Activated CD8-positive, alpha-beta T cell treated with anti-CD3 and anti-CD28 coated beads, Interleukin-2, amount 10 ng/mL, durations not matched to agents 7 days and 5 days (primary cell): ENCODE measurements at regions not wholly inside any gene's neighbourhood (a gene's known extent, or its start where the extent isn't known, plus 50 kb on each side); places are given as distances from the start of the nearest gene placed in this dataset.
"Not testable (repeated sequence)": the region's sequence is repeated elsewhere in the genome, so short reads cannot be mapped to it uniquely, and the experiment has no call there.

ENCODE experiments used
- ATAC-seq: fragments of 150-1000 bp; cut with Tn5 transposase; one replicate; pipeline ENCODE4 v1.10.0; 2021; ENCODE audit warnings: moderate library complexity
- CTCF ChIA-PET: fragments of 350-600 bp; sonication (Branson Sonifier 250); formaldehyde crosslinking; loops from one replicate; lab custom pipeline; 2021; ENCODE audit warnings: antibody characterized with exemption; lab: Charles Lee
- POLR2A ChIA-PET: fragments of 350-600 bp; sonication (Branson Sonifier 250); formaldehyde crosslinking; loops from one replicate; lab custom pipeline; 2021; ENCODE audit warnings: antibody characterized with exemption; lab: Charles Lee
- DNase-seq: peaks from one replicate; pipeline ENCODE4 v3.0.0-alpha.2; 2020
- H3K27ac Mint-ChIP-seq: one replicate; pipeline ENCODE4 v1.8.0; 2021; ENCODE audit warnings: mild to moderate bottlenecking, mixed read lengths
- H3K27me3 Mint-ChIP-seq: one replicate; pipeline ENCODE4 v1.8.0; 2021; ENCODE audit warnings: low read depth, mixed read lengths
- H3K36me3 Mint-ChIP-seq: one replicate; pipeline ENCODE4 v1.8.0; 2021; ENCODE audit warnings: low read depth, mixed read lengths
- H3K4me1 Mint-ChIP-seq: one replicate; pipeline ENCODE4 v1.8.0; 2021; ENCODE audit warnings: low read depth, mixed read lengths
- H3K4me3 Mint-ChIP-seq: one replicate; pipeline ENCODE4 v1.8.0; 2021; ENCODE audit warnings: mild to moderate bottlenecking, mixed read lengths
- H3K9me3 Mint-ChIP-seq: one replicate; pipeline ENCODE4 v1.8.0; 2022; ENCODE audit warnings: mixed read lengths; ENCODE audit not compliant: insufficient read depth

DNA sequence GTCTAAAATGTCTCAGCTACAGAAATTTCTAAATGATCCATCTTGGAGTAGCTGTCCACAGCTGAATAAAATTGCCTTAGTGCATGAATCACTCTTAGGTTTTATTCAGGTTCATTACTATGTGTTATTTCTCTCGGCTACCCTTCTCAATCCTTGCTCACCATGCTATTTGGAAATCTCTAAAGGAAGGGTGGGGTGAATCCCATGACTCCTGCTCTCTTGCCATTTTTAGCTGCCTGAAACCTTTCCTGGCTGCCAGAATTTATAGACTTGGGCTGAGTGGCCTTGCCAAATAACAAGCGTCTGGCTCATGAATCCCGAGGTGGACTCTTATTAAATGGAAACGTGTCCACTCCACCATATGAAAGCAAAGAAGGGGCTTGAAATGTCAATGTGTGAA is 936.1 kb upstream of the SOX9 start:
- POLR2A ChIA-PET = no interaction called here
- peaks cover 5% of the 10 kb centered on the region for H3K9me3 Mint-ChIP-seq
- no peaks in the 10 kb centered on the region for H3K27me3 Mint-ChIP-seq
- ATAC-seq = no peak
- no peak for DNase-seq
- H3K4me3 Mint-ChIP-seq = no peak overlapping the region
- H3K4me1 Mint-ChIP-seq = no peaks in the 10 kb centered on the region
- CTCF ChIA-PET = no interaction called here
- no peak overlapping the region for H3K27ac Mint-ChIP-seq
- no peaks in the 10 kb centered on the region for H3K36me3 Mint-ChIP-seq

DNA sequence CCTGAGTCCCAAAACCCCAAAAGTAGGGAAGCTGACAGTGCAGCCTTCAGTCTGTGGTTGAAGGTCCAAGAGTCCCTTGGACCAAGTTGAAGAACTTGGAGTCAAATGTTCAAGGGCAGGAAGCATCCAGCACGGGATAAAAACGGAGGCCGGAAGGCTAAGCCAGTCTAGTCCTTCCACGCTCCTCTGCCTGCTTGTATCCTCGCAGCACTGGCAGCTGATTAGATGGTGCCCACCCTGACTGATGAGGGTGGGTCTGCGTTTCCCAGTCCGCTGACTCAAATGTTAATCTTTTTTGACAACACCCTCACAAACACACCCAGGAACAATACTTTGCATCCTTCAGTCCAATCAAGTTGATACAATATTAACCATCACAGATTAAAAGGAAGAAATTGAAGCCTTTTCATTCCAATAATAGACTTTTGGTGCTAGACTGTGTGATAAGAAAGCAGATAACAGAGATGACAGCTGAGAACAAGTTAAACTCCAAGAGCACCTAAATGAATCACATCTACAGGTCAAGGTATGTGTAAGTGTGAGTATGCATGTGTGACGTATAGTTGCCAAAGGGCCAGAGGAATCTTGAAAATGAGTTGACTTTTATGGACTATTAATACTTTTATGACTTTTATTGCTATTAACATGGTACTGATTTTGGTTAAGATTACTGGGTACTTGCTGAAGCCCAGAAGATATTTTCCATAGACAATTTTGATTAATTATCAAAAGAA is 933.5 kb upstream of the SOX9 start:
- CTCF ChIA-PET = no interaction called here
- H3K27ac Mint-ChIP-seq = no peak overlapping the region
- POLR2A ChIA-PET = no interaction called here
- DNase-seq (no peak), ATAC-seq (no peak)
- H3K4me1 Mint-ChIP-seq = no peaks in the 10 kb centered on the region
- H3K36me3 Mint-ChIP-seq = no peaks in the 10 kb centered on the region
- peaks cover 5% of the 10 kb centered on the region for H3K9me3 Mint-ChIP-seq
- H3K27me3 Mint-ChIP-seq = no peaks in the 10 kb centered on the region
- H3K4me3 Mint-ChIP-seq = no peak overlapping the region

DNA sequence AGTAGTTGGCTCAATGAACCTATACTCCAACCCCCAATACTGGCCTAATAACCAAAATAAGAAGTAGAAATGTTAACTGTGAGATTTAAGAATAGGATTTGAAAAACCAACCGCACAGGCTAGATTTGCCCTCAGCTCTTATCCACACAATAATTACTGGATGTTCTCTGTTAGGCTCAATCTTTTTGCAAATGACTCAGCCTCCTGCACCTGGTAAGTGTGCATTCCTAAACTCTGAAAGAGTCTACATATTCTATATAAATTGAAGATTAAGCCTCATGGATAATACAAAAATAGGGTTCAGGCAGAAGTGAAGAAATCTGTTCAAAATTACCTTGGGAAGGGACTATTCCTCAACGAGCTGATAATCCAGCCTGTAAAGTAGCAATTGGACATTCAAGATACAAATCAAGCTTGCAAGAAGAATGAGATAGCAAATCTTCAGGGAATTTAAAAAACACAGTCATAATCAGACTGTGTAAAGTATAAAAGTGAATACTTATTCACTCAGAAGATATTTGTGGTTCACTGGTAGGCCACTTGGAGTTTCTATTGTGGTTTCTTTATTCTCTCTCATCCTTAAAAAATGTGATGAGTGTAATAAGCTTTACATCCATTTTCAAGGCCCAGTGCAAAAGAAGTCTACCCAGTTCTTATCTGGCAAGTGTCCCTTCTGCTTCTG is 931.9 kb upstream of the SOX9 start:
- DNase-seq = no peak
- POLR2A ChIA-PET = no interaction called here
- no peak for ATAC-seq
- Mint-ChIP-seq H3K9me3 (peaks cover 5% of the 10 kb centered on the region), H3K4me1 (no peaks in the 10 kb centered on the region), H3K4me3 (no peak overlapping the region), H3K27me3 (no peaks in the 10 kb centered on the region), H3K36me3 (no peaks in the 10 kb centered on the region), H3K27ac (no peak overlapping the region)
- CTCF ChIA-PET = no interaction called here

DNA sequence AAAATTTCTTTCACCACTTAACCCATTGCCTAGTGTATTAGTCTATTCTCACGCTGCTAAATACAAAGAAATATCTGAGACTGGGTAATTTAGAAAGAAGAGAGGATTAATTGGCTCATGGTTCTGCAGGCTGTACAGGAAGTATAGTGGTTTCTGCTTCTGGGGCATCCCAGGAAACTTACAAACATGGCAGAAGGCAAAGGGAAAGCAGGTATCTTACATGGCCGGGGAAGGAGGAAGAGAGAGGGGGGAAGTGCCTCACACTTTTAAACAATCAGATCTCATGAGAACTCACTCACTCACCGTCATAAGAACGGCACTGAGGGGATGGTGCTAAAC is 931.4 kb upstream of the SOX9 start:
- Mint-ChIP-seq H3K36me3 (no peaks in the 10 kb centered on the region), H3K27ac (no peak overlapping the region), H3K9me3 (peaks cover 5% of the 10 kb centered on the region), H3K27me3 (no peaks in the 10 kb centered on the region), H3K4me3 (no peak overlapping the region), H3K4me1 (no peaks in the 10 kb centered on the region)
- no peak for DNase-seq
- POLR2A ChIA-PET = no interaction called here
- CTCF ChIA-PET = no interaction called here
- no peak for ATAC-seq

DNA sequence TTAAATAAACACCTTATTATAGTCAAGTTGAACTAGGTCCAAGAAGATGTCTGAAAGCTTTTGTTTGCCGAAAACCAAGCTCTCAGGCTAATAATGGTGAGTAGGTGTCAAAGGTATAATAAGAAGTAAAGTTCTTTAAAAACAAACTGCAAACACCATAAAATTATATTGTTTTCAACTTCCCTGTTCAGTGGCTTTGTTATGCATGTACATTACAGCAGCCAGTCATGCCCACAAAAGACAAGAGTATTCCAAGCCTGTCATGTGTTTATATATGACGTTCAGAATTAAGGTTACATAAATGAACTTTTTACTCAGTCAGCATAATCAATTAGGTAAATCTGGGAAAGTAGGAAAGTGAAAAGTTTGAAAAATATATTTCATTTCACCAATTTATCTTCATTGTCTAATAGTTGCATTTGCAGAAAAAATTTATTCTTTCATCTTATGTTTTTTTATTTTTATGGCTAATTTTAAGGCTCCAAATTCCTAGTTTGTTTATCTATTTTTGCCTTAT is 928.7 kb upstream of the SOX9 start:
- ChIA-PET POLR2A (no interaction called here), CTCF (no interaction called here)
- no peak for ATAC-seq
- DNase-seq = no peak
- Mint-ChIP-seq H3K27me3 (no peaks in the 10 kb centered on the region), H3K27ac (no peak overlapping the region), H3K4me1 (no peaks in the 10 kb centered on the region), H3K36me3 (no peaks in the 10 kb centered on the region), H3K9me3 (peaks cover 7% of the 10 kb centered on the region), H3K4me3 (no peak overlapping the region)

DNA sequence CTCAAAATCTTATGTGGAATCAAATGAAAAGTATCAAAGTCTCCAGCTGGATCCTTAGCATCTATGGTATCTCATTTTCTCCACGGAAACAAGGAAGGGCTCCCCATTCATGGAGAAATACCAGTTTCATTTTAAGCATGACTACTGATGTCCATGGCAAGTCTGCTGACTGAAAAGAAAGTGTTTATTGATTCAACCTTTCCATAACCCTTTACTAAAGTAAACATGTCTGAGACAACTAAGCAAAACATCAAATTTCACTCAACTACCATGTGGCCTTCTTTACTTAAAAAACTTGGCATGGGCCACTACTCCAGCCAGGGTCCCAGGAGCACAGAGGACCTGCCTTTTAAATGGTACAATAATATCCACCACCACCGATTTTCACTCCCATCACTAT is 928.0 kb upstream of the SOX9 start:
- Mint-ChIP-seq H3K27ac (no peak overlapping the region), H3K36me3 (no peaks in the 10 kb centered on the region), H3K4me3 (no peak overlapping the region), H3K4me1 (no peaks in the 10 kb centered on the region), H3K27me3 (no peaks in the 10 kb centered on the region), H3K9me3 (peaks cover 7% of the 10 kb centered on the region)
- no peak for DNase-seq
- no peak for ATAC-seq
- ChIA-PET CTCF (no interaction called here), POLR2A (no interaction called here)

DNA sequence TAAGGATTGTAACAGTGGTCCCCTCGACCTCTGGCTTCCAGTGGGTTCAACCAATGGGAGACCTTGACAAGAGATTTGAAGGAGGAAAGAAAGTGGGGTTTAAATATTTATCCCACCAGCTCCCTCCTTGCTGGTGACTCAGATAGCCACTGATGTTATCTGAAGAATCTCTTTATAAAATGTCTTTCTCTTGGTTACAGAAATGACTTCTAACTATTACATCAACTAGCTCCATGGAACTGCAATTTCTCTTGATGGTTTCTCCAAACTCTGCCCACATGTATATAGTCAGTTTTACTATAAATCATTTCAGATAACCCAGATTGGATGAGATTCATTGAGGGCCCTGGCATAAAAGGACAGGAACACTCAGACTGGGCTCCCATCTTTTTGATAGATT is 920.2 kb upstream of the SOX9 start:
- H3K27ac Mint-ChIP-seq = no peak overlapping the region
- peaks cover 12% of the 10 kb centered on the region for H3K9me3 Mint-ChIP-seq
- ATAC-seq (no peak), DNase-seq (no peak)
- POLR2A ChIA-PET = no interaction called here
- no peaks in the 10 kb centered on the region for H3K36me3 Mint-ChIP-seq
- H3K4me3 Mint-ChIP-seq = no peak overlapping the region
- CTCF ChIA-PET = no interaction called here
- H3K27me3 Mint-ChIP-seq = no peaks in the 10 kb centered on the region
- no peaks in the 10 kb centered on the region for H3K4me1 Mint-ChIP-seq

DNA sequence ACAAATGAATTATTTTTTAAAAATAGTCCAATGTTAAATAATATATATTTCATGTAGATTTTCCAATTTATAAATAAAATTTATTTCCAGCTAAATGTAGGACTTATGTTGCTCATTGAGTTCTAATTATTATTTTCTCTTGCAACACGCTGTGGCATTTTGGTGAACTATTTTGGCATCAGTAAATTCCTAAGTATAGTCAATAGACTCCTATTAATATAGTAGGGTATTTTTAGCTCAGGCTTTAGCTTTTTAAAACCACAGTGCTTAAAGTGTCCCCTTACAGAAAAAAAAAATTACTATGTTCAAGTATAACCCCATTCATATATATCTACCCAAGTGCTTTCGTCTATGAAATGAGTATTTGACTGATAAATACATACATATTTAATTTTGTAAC is 919.2 kb upstream of the SOX9 start:
- Mint-ChIP-seq H3K36me3 (no peaks in the 10 kb centered on the region), H3K4me3 (no peak overlapping the region), H3K27ac (no peak overlapping the region), H3K4me1 (no peaks in the 10 kb centered on the region), H3K9me3 (peaks cover 7% of the 10 kb centered on the region), H3K27me3 (no peaks in the 10 kb centered on the region)
- DNase-seq (no peak), ATAC-seq (no peak)
- POLR2A ChIA-PET = no interaction called here
- CTCF ChIA-PET = no interaction called here

DNA sequence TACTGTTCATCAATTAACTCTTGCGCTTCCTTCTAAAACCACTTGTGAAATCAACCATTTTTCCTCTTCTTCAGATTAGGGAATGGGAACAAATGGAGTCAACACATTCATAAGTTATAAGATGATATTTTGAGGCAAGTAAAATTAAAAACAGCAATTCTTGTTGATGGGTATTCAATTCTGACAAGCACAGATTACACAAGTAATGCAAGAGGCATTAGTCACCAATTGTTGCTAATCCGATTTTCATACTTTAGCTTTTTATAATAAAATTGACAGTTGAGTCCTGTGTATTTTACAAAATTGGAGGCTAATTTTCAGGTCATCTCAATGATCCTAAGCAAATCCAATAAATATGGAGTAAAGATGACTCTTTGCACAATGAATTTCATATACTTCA is 918.4 kb upstream of the SOX9 start:
- ChIA-PET POLR2A (no interaction called here), CTCF (no interaction called here)
- Mint-ChIP-seq H3K9me3 (peaks cover 14% of the 10 kb centered on the region), H3K36me3 (no peaks in the 10 kb centered on the region), H3K4me1 (no peaks in the 10 kb centered on the region), H3K27ac (no peak overlapping the region), H3K27me3 (no peaks in the 10 kb centered on the region), H3K4me3 (no peak overlapping the region)
- DNase-seq (no peak), ATAC-seq (no peak)

DNA sequence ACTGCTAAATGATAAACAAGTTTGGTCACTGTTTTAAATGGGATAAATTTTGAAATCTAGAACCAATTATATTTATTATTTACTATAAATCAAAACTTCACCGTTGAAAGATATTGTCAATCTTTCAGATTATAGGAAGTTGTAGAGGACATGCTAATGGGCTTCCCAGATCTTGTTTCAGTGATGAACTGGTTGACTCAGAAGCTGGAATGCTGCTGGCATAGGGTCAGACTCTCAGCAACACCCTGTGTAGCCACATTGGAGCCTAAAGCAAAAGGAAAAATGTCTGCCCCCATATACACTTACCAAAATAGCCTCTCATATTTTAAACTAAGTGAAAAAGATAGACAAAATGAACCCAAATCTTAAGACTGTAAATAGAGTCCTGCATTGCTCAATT is 916.9 kb upstream of the SOX9 start:
- Mint-ChIP-seq H3K4me1 (no peaks in the 10 kb centered on the region), H3K27ac (no peak overlapping the region), H3K9me3 (peaks cover 16% of the 10 kb centered on the region), H3K36me3 (no peaks in the 10 kb centered on the region), H3K27me3 (no peaks in the 10 kb centered on the region), H3K4me3 (no peak overlapping the region)
- ATAC-seq (no peak), DNase-seq (no peak)
- CTCF ChIA-PET = no interaction called here
- POLR2A ChIA-PET = no interaction called here

DNA sequence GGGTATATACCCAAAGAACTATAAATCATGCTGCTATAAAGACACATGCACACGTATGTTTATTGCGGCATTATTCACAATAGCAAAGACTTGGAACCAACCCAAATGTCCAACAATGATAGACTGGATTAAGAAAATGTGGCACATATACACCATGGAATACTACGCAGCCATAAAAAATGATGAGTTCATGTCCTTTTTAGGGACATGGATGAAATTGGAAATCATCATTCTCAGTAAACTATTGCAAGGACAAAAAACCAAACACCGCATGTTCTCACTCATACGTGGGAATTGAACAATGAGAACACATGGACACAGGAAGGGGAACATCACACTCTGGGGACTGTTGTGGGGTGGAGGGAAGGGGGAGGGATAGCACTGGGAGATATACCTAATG is 914.9 kb upstream of the SOX9 start:
- H3K36me3 Mint-ChIP-seq = not testable (repeated sequence)
- H3K9me3 Mint-ChIP-seq = peaks cover 23% of the 10 kb centered on the region

DNA sequence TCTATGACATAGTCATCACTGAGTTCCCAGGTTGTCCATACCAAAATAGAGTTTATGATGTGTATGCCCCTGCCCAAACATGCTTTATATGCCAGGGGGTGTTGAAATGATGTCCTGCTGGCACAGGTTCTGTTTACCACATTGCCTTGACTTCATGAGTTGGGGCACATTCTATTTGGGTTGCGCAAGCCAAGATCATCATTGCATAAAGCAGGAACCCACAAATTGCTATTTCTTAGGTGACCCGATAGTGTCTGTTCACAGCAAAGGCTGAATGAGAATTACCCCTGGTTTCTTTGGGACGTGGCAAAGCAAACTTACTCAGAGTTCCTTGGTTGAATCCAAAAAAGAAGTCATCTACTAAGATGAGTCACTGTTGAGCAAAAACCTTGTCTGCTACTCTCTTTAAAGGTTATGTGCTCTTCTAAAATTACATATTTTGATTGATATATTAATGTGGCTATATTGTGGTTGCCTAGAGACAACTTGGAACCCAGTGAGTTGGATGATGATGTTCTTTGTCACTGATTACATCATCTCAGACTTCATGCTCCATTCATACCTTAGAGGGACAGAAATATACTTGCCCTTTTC is 912.6 kb upstream of the SOX9 start:
- no peak for ATAC-seq
- Mint-ChIP-seq H3K9me3 (peaks cover 23% of the 10 kb centered on the region), H3K4me3 (no peak overlapping the region), H3K4me1 (no peaks in the 10 kb centered on the region), H3K27me3 (no peaks in the 10 kb centered on the region), H3K27ac (no peak overlapping the region), H3K36me3 (no peaks in the 10 kb centered on the region)
- POLR2A ChIA-PET = no interaction called here
- CTCF ChIA-PET = no interaction called here
- no peak for DNase-seq

More for the DNA sequence above, 914.9 kb upstream of the SOX9 start:
- POLR2A ChIA-PET, ATAC-seq, H3K4me3 Mint-ChIP-seq, DNase-seq, H3K4me1 Mint-ChIP-seq, CTCF ChIA-PET, H3K27me3 Mint-ChIP-seq, H3K27ac Mint-ChIP-seq: not testable (repeated sequence)
